PC-9 (cell line): ENCODE measurements at regions not wholly inside any gene's neighbourhood (a gene's known extent, or its start where the extent isn't known, plus 50 kb on each side); places are given as distances from the start of the nearest gene placed in this dataset.

Experiments
- BruUV-seq: library from RNA; stranded (reverse); fragments of 400-500 nt; replicated peaks from 2 replicates; lab custom pipeline; 2021; lab: Mats Ljungman, UMichigan
- CTCF ChIA-PET: fragments of 300-600 bp; sonication (Branson Sonifier 250); formaldehyde crosslinking; loops from one replicate; lab custom pipeline; 2022; ENCODE audit warnings: antibody characterized with exemption; lab: Charles Lee
- POLR2A ChIA-PET: fragments of 300-600 bp; sonication (Branson Sonifier 250); formaldehyde crosslinking; loops from one replicate; lab custom pipeline; 2022; ENCODE audit warnings: antibody characterized with exemption; ENCODE audit not compliant: unreplicated experiment; lab: Charles Lee
- DNase-seq, 2 experiments: peaks; one replicate each; pipeline versions ENCODE4 v3.0.0 to v3.0.0-alpha.2; 2015 to 2022; ENCODE audit warnings: mixed read lengths in 1 of 2
- H2AFZ ChIP-seq: fragments of 200-600 bp; sonication (generic); 2 replicates; pipeline ENCODE4 v1.8.1; 2017; ENCODE audit warnings: antibody characterized with exemption
- H3F3A ChIP-seq: fragments of 200-600 bp; sonication (generic); 2 replicates; pipeline ENCODE4 v1.8.1; 2017; ENCODE audit warnings: antibody characterized with exemption, mild to moderate bottlenecking, low read depth; ENCODE audit not compliant: insufficient read depth
- H3K27ac ChIP-seq: fragments of 200-600 bp; sonication (generic); 2 replicates; pipeline ENCODE4 v1.6.1; 2016; ENCODE audit warnings: mixed run types
- H3K27me3 ChIP-seq: fragments of 200-600 bp; sonication (generic); 2 replicates; pipeline ENCODE4 v1.6.1; 2016; ENCODE audit warnings: low read depth, mixed run types; ENCODE audit not compliant: insufficient read depth
- H3K36me3 ChIP-seq: fragments of 200-600 bp; sonication (generic); 2 replicates; pipeline ENCODE4 v1.6.1; 2016; ENCODE audit warnings: low read depth, mixed run types
- H3K4me1 ChIP-seq: fragments of 200-600 bp; sonication (generic); replicated peaks from 2 replicates; pipeline ENCODE4 v1.6.1; 2016; ENCODE audit warnings: mixed run types; ENCODE audit not compliant: insufficient read depth
- H3K4me2 ChIP-seq: fragments of 200-600 bp; sonication (generic); 2 replicates; pipeline ENCODE4 v1.6.1; 2017; ENCODE audit warnings: mixed run types
- H3K4me3 ChIP-seq: fragments of 200-600 bp; sonication (generic); 2 replicates; pipeline ENCODE4 v1.6.1; 2016; ENCODE audit warnings: mixed run types
- H3K79me2 ChIP-seq: fragments of 200-600 bp; sonication (generic); 2 replicates; pipeline ENCODE4 v1.6.1; 2017; ENCODE audit warnings: low read depth, mixed run types
- H3K9me2 ChIP-seq: fragments of 200-600 bp; sonication (generic); 2 replicates; pipeline ENCODE4 v1.8.1; 2017; ENCODE audit warnings: mild to moderate bottlenecking; ENCODE audit not compliant: insufficient read depth
- H3K9me3 ChIP-seq: fragments of 200-600 bp; sonication (generic); 2 replicates; pipeline ENCODE4 v1.8.1; 2016; ENCODE audit warnings: low read depth; ENCODE audit not compliant: insufficient read depth
- H4K20me1 ChIP-seq: fragments of 200-600 bp; sonication (generic); 2 replicates; pipeline ENCODE4 v1.8.1; 2017; ENCODE audit not compliant: insufficient read depth
- CTCF ChIP-seq: fragments of 200-600 bp; sonication (generic); conservative IDR thresholded peaks from 2 replicates; pipeline ENCODE4 v1.6.1; 2017; ENCODE audit warnings: mixed run types, antibody characterized with exemption, mild to moderate bottlenecking, moderate library complexity
- EZH2 ChIP-seq: fragments of 200-600 bp; sonication (generic); IDR thresholded peaks from 2 replicates; pipeline ENCODE4 v1.8.0; 2017; ENCODE audit warnings: antibody characterized with exemption, low read depth
- intact Hi-C: fragments of 100-400 bp; cut with micrococcal nuclease; formaldehyde crosslinking; loops from one replicate; pipeline ENCODE4 v1.10.0; 2022; ENCODE audit not compliant: unreplicated experiment

GRCh38 chr2:104016801-104017200 is 837.1 kb upstream of the POU3F3 start:
- TF ChIP-seq EZH2 (no peak), CTCF (no peak)
- no peaks in the 10 kb centered on the region for H3K4me1 ChIP-seq

GRCh38 chr2:104023306-104023705 is 830.6 kb upstream of the POU3F3 start:
- no peak overlapping the region for H3K4me2 ChIP-seq
- no peak overlapping the region for H2AFZ ChIP-seq
- CTCF ChIA-PET, result no interaction called here
- no peak overlapping the region for H3K4me3 ChIP-seq
- H3K79me2 ChIP-seq, result no peaks in the 10 kb centered on the region
- intact Hi-C loops, result no loop called here
- H3F3A ChIP-seq, result no peaks in the 10 kb centered on the region
- no peaks in the 10 kb centered on the region for H3K9me2 ChIP-seq
- POLR2A ChIA-PET, result no interaction called here
- BruUV-seq, result no TSS peak
- H3K9me3 ChIP-seq, result no peaks in the 10 kb centered on the region
- H3K36me3 ChIP-seq, result no peaks in the 10 kb centered on the region
- H4K20me1 ChIP-seq, result no peaks in the 10 kb centered on the region
- H3K27me3 ChIP-seq, result peaks cover 39% of the 10 kb centered on the region
- TF ChIP-seq EZH2 (no peak), CTCF (no peak)
- no peak overlapping the region for H3K27ac ChIP-seq
- no peak for DNase-seq
- H3K4me1 ChIP-seq, result no peaks in the 10 kb centered on the region

More at GRCh38 chr2:104016801-104017200, 837.1 kb upstream of the POU3F3 start:
- Histone ChIP-seq H3K79me2 (no peaks in the 10 kb centered on the region), H3K27me3 (peaks cover 21% of the 10 kb centered on the region), H3K9me3 (no peaks in the 10 kb centered on the region), H3K4me3 (no peak overlapping the region), H4K20me1 (no peaks in the 10 kb centered on the region), H3K27ac (no peak overlapping the region), H3K36me3 (no peaks in the 10 kb centered on the region), H3K9me2 (no peaks in the 10 kb centered on the region), H3K4me2 (no peak overlapping the region), H2AFZ (no peak overlapping the region), H3F3A (no peaks in the 10 kb centered on the region)
- CTCF ChIA-PET, result no interaction called here
- no peak for DNase-seq
- intact Hi-C loops, result no loop called here
- POLR2A ChIA-PET, result no interaction called here
- BruUV-seq, result no TSS peak

- no peaks in the 10 kb centered on the region for H3K36me3 ChIP-seq
- H2AFZ ChIP-seq, result no peak overlapping the region
- POLR2A ChIA-PET, result no interaction called here
- no peaks in the 10 kb centered on the region for H3K9me3 ChIP-seq
- H3F3A ChIP-seq, result no peaks in the 10 kb centered on the region
- TF ChIP-seq EZH2 (no peak), CTCF (no peak)
- no peak overlapping the region for H3K4me3 ChIP-seq
- no peak overlapping the region for H3K4me2 ChIP-seq
- H3K9me2 ChIP-seq, result no peaks in the 10 kb centered on the region
- intact Hi-C loops, result no loop called here
- no peak overlapping the region for H3K27ac ChIP-seq
- BruUV-seq, result no TSS peak
- DNase-seq, result no peak
- no peaks in the 10 kb centered on the region for H3K4me1 ChIP-seq
- H3K79me2 ChIP-seq, result no peaks in the 10 kb centered on the region
- CTCF ChIA-PET, result no interaction called here
- H4K20me1 ChIP-seq, result no peaks in the 10 kb centered on the region
- peaks cover 39% of the 10 kb centered on the region for H3K27me3 ChIP-seq
These were observed 830.1 kb upstream of the POU3F3 start for GRCh38 chr2:104023765-104024164.
